CD4-positive, alpha-beta T cell treated with Interferon alpha-2 for 1 hour (primary cell): ENCODE measurements at regions not wholly inside any gene's neighbourhood (a gene's known extent, or its start where the extent isn't known, plus 50 kb on each side); places are given as distances from the start of the nearest gene placed in this dataset.

Source experiments
- DNase-seq, 2 donors: peaks; one replicate each; pipeline ENCODE4 v3.0.0-alpha.2; 2020 to 2022

DNA sequence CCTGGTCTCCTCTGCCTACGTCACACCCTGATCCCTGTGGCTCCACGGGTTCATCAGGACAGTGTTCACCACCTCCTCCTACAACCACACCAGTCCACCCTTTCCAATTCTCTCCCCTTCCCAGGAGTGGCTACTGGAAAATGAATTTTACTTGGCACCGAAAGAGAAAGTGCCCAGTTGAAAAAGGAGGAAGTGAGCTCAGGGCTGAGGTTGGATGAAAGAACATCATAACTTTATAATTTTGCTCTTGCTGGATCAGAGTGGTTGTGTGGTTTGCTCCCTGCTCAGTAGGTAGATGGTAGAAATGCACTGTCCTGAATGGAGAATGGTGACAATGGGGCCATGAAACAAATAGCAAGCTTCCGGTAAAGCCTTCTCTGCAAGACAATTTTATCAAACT, 140.3 kb upstream of the DDX18 start:
- no peak for DNase-seq

DNA sequence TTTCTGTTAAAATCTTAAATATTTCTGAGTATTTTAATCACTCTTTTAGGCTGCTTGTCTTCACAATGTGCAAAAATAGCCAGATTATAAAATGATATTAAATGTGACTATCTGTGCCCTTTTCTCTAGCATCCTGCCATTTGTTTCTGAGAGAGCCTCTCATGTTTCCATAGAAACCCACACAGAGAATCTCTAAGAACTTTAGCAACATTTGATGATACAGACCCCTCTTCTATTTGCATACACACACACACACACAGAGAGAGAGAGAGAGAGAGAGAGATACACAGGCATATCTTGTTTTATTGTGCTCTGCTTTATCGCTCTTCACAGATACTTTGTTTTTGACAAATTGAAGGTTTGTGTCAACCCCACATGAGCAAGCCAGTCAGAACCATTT, 134.5 kb upstream of the DDX18 start:
- no peak for DNase-seq

DNA sequence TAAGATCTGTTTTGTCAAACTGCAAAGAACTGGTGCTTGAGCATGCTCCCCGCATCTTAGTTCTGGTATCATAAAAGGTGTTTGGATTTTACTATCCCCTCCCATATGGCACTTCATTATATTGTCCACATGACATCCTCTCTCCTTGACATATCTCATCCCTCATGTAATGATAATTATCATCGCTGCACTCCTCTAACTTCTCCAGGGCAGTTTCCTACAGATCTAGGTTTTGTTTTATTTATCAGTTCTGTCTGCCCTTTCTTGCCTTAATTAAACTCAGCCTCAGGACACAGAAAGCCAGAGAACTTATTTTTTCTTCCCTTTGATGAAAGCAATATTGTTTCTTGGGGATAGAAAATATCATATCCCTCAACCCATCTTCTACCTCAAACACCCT, 129.6 kb upstream of the DDX18 start:
- no peak for DNase-seq

DNA sequence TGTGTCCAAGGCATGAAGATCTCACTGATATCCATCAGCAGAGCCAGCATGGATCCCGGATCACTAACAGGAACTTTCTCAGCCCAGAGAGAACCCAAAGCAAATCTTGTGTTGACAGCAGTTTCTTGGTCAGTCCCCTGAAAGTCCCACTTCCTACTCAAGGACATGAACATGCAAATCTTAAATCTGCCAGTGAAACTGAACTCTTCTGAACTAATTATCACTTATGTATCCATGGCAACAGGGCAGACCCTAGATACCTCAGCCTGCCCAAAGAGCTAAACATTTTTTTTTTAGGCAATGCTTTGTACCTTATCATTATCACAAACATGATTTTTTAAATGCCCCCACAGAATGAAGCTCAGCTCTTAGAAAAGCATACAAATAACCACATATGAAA, 127.8 kb upstream of the DDX18 start:
- DNase-seq, result no peak

DNA sequence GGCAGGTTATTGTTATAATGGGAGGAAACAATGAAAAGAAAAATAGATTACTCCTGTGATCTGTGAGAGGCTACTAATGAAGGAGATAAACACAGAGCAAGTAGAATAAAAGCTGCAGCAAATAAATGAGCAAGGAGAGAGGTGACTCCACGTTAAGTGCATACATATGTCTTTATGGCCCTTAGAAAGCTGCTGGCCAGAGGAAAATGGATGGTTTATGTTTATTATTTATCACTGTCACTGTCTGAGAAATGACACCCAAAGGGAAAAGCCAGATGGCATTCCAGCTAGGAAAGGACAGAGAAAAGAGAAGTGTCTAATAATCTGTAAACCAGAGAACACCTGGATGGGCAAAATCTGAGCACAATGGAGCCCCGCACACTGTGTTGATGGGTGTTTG, 122.9 kb upstream of the DDX18 start:
- DNase-seq, result no peak

DNA sequence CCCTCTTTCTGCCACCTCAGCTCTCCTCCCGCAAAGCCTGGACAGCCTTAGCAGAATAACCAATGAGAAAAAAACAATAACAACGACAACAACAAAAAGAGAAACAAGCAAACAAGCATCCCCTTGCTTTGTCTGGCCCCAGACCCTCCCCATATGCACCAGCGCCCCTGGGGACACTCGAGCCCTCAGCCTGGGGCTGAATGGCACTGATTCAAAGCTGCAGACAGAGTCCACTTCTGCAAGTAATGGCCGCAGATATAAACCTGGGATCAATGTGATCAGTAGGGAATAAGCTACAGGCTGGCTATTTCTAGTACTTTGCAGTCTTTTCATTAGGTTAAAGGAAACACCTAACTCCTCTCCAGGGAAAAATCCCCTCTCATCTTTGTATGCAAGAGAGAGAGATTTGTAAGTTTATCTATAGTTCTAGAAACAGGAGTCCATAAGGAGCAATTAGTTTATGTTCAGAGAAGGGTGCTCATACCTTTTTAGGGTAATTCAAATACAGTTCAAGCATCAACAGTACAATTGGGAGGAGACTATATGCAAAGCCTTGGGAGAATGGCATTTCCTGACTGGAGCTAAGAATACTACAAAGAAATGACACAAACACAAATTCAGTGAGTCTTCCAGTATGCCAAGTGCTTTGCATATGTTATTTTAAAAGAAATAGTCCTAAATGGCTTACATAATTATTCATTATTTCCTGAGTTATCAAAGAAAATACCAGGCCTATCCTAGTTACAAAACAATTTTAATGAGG, 122.3 kb upstream of the DDX18 start:
- DNase-seq, result no peak

DNA sequence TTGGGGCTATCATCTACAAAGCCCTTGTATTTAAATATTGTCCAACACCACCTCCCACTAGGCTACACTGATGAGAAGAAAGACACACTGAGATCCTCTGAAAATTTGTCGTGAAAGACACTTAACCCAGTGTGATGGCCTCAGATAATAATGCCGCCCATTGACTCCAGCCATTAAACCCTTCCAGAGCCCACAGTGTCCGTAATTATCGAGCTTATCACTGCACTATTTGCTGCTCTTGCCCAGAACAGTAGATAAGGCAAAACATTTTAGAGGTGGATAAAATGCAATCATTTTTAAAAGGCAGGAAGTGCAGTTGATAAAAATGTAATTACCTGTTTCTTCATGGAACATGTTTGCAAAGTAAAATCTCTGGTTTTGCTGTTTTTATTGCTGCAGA, 121.3 kb upstream of the DDX18 start:
- DNase-seq, result no peak

DNA sequence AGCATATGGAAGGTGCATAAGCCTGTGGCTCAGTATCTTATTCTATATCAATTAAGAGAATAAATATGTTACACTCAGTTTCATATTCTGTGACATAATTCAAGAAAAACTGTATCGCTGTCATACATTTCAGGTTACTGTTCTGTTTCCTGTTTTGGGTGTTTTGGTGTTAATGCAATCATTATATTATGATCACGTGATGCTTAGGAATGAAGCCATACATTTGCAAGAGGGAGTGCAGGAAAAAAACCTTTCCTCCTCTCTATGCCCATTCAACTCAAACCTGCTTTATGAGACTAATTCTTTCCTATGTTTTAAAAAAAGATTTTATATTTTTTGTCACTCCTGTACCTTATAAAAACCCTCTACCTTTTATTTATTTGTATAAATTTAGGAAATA, 120.8 kb upstream of the DDX18 start:
- DNase-seq, result no peak

DNA sequence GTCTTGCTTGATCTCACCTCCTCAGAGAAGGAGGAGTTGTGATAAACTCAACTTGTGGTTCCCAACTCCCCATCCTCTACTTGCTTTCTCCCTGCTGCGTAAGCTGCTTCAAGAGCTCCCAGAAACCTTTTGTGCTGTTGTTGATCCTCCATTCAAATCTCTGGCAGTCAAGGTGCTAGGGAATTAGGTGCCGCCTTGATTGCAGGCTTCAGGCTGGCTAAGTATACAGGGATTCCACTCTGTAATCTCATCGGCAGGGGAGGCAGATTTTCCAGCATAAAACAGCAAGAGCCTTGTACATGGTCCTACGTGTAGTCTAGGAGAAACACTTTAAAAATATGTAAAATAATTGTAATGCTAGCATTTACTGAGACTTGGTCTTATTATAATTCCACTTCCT, 116.2 kb upstream of the DDX18 start:
- DNase-seq, result no peak

DNA sequence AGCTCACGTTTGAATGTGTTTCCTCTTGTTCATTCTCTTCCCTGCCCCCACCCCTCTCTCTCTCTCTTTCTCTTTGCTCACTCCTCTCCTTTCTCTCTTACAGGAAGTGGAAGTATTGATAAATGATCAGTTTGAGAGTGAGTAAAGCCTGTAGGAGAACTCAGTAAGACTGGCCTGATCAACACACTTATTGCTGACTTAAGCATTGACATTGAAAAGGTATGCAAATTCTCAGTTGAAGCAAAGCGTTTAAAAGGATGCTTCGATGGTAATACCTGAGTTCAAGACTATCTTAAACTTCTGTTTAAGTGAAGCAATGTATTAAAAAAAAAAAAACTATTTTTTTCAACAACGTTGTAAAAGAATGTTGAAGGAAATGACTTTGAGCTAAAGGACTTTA, 115.7 kb upstream of the DDX18 start:
- DNase-seq, result no peak

DNA sequence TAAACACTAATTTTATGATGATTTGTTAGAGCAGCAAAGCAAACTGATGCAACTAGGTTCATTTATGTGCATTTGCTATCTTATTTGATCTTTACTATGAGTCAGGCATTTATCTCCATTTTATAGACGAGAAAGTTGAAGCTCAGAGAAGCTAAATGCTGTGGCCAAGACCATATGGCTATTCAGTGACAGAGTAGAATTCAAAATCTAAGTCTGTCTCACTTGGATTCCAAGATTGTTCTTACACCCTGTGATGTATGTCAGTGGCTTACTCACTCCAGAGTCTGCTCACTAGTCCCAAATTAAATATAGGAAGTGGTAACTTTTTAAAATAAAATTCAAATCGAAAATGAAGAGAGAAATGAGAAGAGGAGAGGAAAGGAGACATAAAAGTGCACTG, 114.0 kb upstream of the DDX18 start:
- no peak for DNase-seq

DNA sequence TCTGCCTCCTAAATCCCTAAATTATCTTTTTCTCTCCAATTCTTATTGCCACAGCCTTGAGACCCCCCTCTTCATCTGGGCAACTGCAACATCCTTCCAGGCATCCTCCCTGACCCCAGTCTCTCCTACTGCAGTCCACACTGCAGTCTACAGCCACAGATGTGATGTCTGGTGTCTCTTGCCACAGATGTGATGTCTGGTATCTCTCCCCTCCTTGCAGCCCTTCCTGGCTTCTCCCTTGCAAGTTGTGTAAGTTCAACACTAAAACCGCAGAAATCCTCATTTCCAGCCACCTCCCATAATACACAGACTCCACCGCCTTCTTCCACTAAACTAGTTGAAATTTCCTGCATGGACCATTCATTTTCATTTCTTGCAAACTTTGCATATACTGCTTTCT, 113.1 kb upstream of the DDX18 start:
- DNase-seq, result no peak

DNA sequence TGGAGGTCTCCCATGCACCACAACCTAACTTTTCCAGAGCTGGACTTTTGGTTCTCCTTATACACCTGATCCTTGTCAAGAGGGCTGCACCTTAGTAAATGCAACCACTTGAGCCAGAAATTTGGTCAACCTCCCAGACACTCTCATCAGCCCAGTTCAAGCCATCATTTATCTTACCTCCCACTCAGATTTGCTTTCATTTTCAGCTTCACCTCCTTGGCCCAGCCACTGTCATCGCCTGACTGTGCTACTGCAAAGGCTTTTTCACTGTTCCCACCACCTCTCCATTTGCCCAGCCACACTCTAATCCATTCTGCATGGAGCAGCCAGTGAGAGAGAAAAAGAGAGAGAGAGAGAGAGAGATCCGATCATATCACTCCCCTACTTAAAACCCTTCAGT, 112.4 kb upstream of the DDX18 start:
- DNase-seq, result no peak

DNA sequence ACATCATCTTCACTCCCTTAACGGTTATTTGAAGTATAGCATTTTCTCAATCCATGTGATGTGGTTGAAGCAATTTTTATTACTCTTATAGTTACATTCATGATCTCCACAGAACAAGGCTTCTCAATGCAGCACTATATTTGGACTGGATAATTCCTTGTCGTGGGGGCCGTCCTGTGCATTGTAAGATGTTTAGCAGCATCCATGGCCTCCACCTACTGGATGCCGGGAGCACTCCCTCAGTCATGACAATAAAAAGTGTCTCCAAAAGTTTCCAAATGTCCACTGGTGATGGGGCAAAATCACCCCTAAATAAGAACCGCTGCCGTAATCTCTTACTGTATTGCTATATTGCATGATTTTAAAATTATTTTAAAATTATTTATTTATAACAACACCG, 110.6 kb upstream of the DDX18 start:
- DNase-seq, result no peak

DNA sequence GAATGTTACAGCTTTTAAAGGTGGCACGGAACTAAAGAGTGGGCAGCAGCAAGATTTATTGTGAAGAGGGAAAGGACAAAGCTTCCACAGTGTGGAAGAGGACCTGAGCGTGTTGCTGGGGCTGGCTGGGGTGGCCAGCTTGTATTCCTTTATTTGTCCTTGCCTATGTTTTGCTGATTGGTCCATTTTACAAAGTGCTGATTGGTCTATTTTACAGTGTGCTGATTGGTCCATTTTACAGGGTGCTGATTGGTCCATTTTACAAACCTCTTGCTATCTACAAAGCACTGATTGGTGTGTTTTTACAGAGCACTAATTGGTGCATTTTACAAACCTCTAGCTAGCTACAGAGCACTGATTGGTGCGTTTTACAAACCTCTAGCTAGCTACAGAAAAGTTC, 109.7 kb upstream of the DDX18 start:
- DNase-seq, result no peak

DNA sequence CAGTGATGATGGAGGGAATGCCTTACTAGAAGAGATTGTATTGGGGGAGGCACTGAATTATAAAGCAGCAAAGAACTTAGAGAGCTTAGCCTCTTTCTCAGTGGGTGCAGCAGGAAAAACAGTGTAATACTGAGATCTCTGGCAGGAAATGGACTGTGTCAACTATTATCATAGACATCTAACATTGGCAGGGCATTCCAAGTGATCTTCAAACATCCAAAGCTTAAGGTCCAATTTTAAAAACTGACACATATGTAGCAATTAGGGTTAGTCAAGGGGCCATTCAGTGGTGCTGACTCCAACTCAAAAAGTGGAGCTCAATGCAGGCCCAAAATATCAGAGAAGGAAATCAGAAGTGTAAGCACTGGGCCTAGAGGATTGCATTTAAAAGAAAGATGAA, 106.6 kb upstream of the DDX18 start:
- DNase-seq, result no peak

DNA sequence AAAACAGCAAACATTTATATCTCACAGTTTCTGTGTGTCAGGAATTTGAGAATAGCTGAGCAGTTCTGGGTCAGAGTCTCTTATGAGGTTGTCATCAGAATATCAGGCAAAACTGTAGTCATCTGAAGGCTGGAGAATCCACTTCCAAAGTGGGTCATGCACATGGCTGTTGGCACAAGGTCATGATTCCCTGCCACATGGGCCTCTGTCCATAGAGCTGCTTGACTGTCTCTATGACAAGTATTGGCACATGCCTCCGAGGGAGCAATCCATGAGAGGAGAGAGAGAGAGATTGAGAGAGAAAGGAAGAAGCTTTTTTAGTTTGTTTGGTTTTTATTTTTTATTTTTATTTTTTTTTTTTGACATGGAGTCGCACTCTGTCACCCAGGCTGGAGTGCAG, 101.8 kb upstream of the DDX18 start:
- no peak for DNase-seq

DNA sequence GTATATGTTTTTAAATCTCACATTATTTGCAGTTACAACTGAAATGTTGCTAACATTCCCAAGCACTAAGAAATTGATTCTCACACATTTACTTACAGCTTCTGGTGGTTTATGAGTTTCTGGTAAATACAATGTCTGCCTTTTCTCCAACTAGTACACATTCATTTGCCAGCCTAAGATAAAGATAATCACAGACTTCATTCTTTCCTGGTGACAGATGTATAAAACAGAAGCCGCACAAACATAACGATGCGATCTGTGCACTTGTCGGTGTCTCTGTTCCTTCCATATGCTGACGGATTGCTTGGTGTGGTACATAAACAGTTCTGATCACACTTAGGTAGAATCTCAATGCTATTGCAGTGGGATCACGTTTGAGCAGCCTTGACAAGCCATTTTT, 100.4 kb upstream of the DDX18 start:
- no peak for DNase-seq

DNA sequence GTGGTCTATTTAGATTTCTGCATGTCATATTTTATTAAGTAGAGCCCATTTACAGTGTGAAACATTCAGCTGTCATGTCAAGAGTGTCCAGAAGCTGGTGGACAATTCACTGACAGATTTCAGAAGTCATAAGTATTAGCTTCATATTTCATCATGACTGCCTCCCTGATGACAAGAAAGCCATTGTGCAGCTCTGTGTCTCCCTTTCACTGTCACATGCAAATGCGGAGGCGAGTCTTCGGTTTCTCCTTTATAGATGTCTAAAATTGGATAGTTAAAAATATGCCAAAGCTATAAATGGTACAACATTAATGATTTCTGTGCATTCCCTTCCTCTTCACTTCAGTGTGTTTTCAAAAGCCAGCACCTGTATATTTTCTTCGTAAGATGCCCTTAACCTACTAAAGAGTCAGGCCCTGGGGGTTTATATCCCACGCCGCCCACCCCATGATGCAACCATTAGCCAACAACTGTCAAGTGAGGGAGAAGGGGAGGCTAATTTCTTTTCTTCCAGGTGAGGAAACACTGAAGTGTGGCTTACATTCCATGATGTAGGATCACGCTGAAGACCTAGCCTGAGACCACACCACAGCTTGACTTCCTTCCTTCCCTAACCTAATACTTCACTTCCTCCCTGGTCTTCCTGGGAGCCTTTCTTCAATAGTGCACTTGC, 99.6 kb upstream of the DDX18 start:
- no peak for DNase-seq

DNA sequence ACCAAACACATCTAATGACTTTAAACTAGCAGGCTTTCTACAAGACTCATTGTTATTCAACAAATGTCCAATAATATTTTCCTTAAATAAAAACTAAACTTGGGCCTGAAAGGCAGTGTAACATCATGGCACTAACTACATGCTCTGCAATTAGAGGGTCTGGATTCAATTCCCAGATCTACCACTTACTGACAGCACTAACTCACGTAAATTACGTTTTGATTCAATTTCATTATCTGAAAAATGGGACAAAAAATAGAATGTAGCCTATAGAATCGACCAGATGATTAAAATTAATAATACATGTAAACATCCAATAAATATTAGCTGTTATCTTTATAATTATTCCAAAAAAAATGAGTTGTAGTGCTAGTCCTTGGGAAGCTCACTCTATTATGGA, 98.0 kb upstream of the DDX18 start:
- no peak for DNase-seq

DNA sequence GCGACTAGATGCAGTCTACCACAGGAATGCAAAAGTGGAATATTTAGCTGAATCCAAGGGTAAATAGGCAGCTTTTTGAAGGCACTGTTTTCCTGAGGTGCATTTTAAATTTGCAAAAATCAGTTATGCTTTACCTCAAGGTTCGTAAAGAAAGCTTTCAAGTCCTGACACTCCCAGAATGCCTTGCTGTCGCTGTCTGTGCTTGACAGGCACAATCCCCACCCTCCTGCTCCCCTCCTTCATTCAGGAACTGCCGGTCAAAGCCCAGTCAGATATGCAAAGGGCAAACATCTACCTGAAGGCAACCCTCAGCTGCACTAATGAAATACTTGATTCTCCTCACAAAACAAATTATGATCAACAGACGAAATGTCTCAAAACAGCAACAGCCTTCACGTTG, 97.4 kb upstream of the DDX18 start:
- DNase-seq, result no peak

DNA sequence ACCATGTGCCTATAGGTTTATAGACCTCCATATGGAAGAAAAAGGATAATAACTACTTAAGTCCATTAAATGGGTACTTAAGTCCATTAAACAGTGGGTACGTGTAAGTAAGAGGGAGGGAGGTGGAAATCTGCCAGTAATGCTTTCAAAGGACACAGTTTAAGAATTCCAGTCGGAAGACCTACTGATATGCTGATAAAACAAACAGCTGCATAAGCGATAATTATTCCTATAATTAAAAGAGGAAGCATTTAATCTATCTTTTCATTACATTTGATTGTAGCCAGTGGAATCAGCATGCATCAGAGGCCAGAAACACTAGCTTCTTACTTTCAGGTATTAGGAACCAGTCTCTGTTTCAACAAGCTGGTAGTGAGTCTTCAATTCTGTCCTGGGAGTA, 96.4 kb upstream of the DDX18 start:
- no peak for DNase-seq

DNA sequence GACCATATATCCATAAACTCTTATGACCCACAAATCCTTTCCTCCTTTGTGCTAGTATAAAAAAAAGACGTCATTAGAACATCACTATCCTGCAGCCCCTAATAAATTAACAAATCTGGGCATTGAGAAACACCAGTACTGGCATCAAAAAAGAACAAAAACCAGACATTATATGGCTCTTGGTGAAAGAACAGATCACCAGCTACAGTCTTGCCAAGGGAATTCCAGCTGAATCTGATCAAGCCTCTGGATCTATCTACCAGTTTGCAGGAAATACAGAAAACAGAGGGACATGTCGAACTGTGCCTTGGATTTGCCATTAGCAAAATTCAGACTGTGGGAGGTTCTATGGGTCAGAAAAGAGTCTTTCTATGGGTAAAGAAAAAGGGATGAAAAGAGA, 93.7 kb upstream of the DDX18 start:
- no peak for DNase-seq

DNA sequence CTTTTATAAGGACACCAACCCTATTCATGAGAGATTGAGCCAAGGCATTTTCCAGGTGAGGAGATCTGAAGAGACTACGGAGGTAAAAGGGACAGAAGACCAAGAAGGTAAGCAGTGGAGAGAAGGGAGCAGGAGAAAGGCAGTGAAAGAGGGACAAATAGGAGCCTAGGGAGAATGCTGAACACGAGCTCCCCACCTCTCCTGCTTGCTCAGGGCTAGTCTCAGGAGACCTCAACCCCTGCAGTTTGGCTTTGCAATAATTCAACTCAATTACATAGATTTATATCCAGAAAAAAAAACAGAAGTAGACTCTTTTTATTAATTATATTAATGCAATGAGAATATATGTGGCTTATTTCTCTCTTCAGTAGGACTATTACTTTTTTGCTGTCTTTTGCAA, 91.0 kb upstream of the DDX18 start:
- no peak for DNase-seq

DNA sequence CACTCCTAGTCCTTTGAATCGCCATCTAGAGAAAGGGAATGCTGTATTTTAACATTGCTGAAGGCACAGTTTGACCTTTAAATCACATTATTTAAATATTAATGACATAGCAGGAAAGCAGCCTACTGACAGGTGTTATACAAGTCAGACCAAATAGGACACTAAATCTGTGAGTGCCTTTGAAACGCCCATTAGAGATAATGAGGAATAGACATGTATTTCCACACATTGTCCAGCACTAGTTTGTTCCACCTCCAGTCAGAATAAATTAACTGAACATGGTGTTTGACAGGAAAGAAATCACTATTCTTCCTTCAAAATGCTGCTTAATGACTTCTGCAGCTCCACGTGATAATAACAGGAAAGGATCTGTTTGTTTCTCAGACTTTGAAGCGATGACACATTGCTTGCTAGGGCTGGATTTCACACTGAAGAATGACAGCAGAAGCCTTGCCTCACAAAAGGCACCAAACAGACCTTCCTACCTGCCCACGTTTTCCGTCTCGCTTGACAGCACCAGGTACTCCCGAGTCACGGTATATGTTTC, 90.5 kb upstream of the DDX18 start:
- no peak for DNase-seq
